B cell (primary cell): ENCODE measurements at regions not wholly inside any gene's neighbourhood (a gene's known extent, or its start where the extent isn't known, plus 50 kb on each side); places are given as distances from the start of the nearest gene placed in this dataset.

Experiments
- ATAC-seq: fragments of 200-7000 bp; cut with Tn5 transposase; one replicate; pipeline ENCODE4 v1.10.0; 2021; ENCODE audit warnings: low read depth, mild to moderate bottlenecking, moderate number of reproducible peaks, moderate library complexity
- CTCF ChIA-PET: fragments of 350-600 bp; sonication (Branson Sonifier 250); formaldehyde crosslinking; loops from one replicate; lab custom pipeline; 2021; ENCODE audit warnings: antibody characterized with exemption, inconsistent platforms; lab: Charles Lee
- POLR2A ChIA-PET: fragments of 350-600 bp; sonication (Branson Sonifier 250); formaldehyde crosslinking; loops from one replicate; lab custom pipeline; 2021; ENCODE audit warnings: antibody characterized with exemption; lab: Charles Lee
- DNase-seq: peaks from one replicate; pipeline ENCODE4 v3.0.0; 2013
- H2AFZ ChIP-seq: 2 replicates; pipeline ENCODE4 v1.6.1; 2012; ENCODE audit warnings: mild to moderate bottlenecking, low read depth, low read length; ENCODE audit not compliant: insufficient read depth, poor library complexity, severe bottlenecking
- H3K27ac ChIP-seq, 2 donors: 1 replicate in 1 of 2; 2 replicates in 1 of 2; pipeline ENCODE4 v1.5.1; 2012 to 2013; ENCODE audit warnings: low read length in 2 of 2, mild to moderate bottlenecking in 2 of 2, moderate library complexity in 1 of 2
- H3K27me3 ChIP-seq, 4 experiments: fragments of 200-600 bp in 1 of 4; sonication (generic) in 1 of 4; replicated peaks in 1 of 4; 1 replicate in 2 of 4; 2 replicates in 2 of 4; pipeline versions ENCODE4 v1.6.1 to v1.7.0; 2013 to 2016; ENCODE audit warnings: low read length in 3 of 4, mild to moderate bottlenecking in 2 of 4, mixed read lengths in 1 of 4, moderate library complexity in 1 of 4; ENCODE audit not compliant: insufficient read depth in 4 of 4, control insufficient read depth in 3 of 4; ENCODE audit errors: control extremely low read depth in 1 of 4
- H3K36me3 ChIP-seq, 2 experiments: replicated peaks in 1 of 2; 1 replicate in 1 of 2; 2 replicates in 1 of 2; pipeline versions ENCODE4 v1.6.1 to v1.7.1; 2013; ENCODE audit warnings: low read length in 1 of 2; ENCODE audit not compliant: insufficient read depth in 2 of 2, control insufficient read depth in 1 of 2; ENCODE audit errors: control extremely low read depth in 1 of 2, extremely low read depth in 1 of 2
- H3K4me1 ChIP-seq, 2 donors: fragments of 200-600 bp in 1 of 2; sonication (generic) in 1 of 2; 1 replicate in 1 of 2; 2 replicates in 1 of 2; pipeline versions ENCODE4 v1.5.1 to v1.6.1; 2013 to 2017; ENCODE audit warnings: low read length in 2 of 2; ENCODE audit not compliant: control insufficient read depth in 2 of 2, insufficient read depth in 2 of 2
- H3K4me2 ChIP-seq: replicated peaks from 2 replicates; pipeline ENCODE3; 2012; ENCODE audit warnings: mild to moderate bottlenecking, low read depth, low read length; ENCODE audit not compliant: poor library complexity, severe bottlenecking
- H3K4me3 ChIP-seq, 5 experiments: fragments of 200-600 bp in 1 of 5; sonication (generic) in 1 of 5; 1 replicate in 3 of 5; 2 replicates in 2 of 5; pipeline versions ENCODE4 v1.5.1 to v1.7.0; 2011 to 2016; ENCODE audit warnings: low read length in 4 of 5, mild to moderate bottlenecking in 4 of 5, low read depth in 2 of 5, control low read depth in 1 of 5, moderate library complexity in 1 of 5; ENCODE audit not compliant: insufficient read depth in 1 of 5; ENCODE audit errors: control extremely low read depth in 1 of 5, extremely low read depth in 1 of 5
- H3K79me2 ChIP-seq: fragments of 200-600 bp; sonication (generic); one replicate; pipeline ENCODE4 v1.6.0; 2016; ENCODE audit warnings: low read length; ENCODE audit not compliant: control insufficient read depth, insufficient read depth
- H3K9ac ChIP-seq: fragments of 200-600 bp; sonication (generic); 2 replicates; pipeline ENCODE4 v1.6.1; 2017; ENCODE audit warnings: mild to moderate bottlenecking, low read length, moderate library complexity
- H3K9me3 ChIP-seq, 3 donors: one replicate each; pipeline versions ENCODE4 v1.6.1 to v1.7.1; 2013; ENCODE audit warnings: low read length in 2 of 3; ENCODE audit not compliant: control insufficient read depth in 2 of 3, insufficient read depth in 1 of 3; ENCODE audit errors: control extremely low read depth in 1 of 3
- H4K20me1 ChIP-seq: 2 replicates; pipeline ENCODE4 v1.6.0; 2012; ENCODE audit warnings: mild to moderate bottlenecking, low read length; ENCODE audit not compliant: insufficient read depth, control insufficient read depth, poor library complexity, severe bottlenecking
- H3K27ac Mint-ChIP-seq: one replicate; pipeline ENCODE4 v1.8.0; 2021; ENCODE audit warnings: mixed read lengths
- H3K27me3 Mint-ChIP-seq: one replicate; pipeline ENCODE4 v1.8.0; 2021; ENCODE audit warnings: mixed read lengths
- H3K4me1 Mint-ChIP-seq: one replicate; pipeline ENCODE4 v1.8.0; 2021; ENCODE audit warnings: mixed read lengths
- H3K4me3 Mint-ChIP-seq: one replicate; pipeline ENCODE4 v1.8.0; 2021; ENCODE audit warnings: mixed read lengths
- H3K9me3 Mint-ChIP-seq: one replicate; pipeline ENCODE4 v1.8.0; 2022; ENCODE audit warnings: mixed read lengths; ENCODE audit not compliant: insufficient read depth
- CTCF ChIP-seq: fragments of 200-600 bp; IDR thresholded peaks from one replicate; pipeline ENCODE4 v1.8.0; 2022; ENCODE audit warnings: antibody characterized with exemption, mild to moderate bottlenecking
- EZH2 ChIP-seq: IDR thresholded peaks from 2 replicates; pipeline ENCODE4 v1.6.1; 2012; ENCODE audit warnings: borderline replicate concordance, low read depth, mild to moderate bottlenecking, moderate library complexity, low read length; ENCODE audit not compliant: insufficient read depth, poor library complexity, severe bottlenecking
- WGBS: methylation state at CpG from one replicate; pipeline ENCODE4 v1.1.5; 2013; ENCODE audit warnings: missing lambda C conversion rate; ENCODE audit not compliant: insufficient coverage; 5-methylcytosine and 5-hydroxymethylcytosine counted together
- intact Hi-C: fragments of 100-400 bp; cut with micrococcal nuclease; formaldehyde crosslinking; loops from one replicate; pipeline ENCODE4 v1.10.0; 2022

- H3K27me3 ChIP-seq: no peaks in the 10 kb centered on the region
- Mint-ChIP-seq H3K4me1 (no peaks in the 10 kb centered on the region), H3K27ac (no peak overlapping the region), H3K27me3 (no peaks in the 10 kb centered on the region), H3K4me3 (no peak overlapping the region), H3K9me3 (no peaks in the 10 kb centered on the region)
- ChIA-PET POLR2A (no interaction called here), CTCF (no interaction called here)
- no peaks in the 10 kb centered on the region for H3K79me2 ChIP-seq
- TF ChIP-seq CTCF: no peak
- TF ChIP-seq EZH2: no peak
- no peaks in the 10 kb centered on the region for H3K36me3 ChIP-seq
- no peak overlapping the region for H2AFZ ChIP-seq
- no peak for DNase-seq
- H3K9ac ChIP-seq: no peak overlapping the region
- H3K4me3 ChIP-seq: no peak overlapping the region
- H4K20me1 ChIP-seq: no peaks in the 10 kb centered on the region
- H3K27ac ChIP-seq: no peak overlapping the region
- intact Hi-C loops: no loop called here
- no peaks in the 10 kb centered on the region for H3K9me3 ChIP-seq
- H3K4me2 ChIP-seq: no peak overlapping the region
- no peaks in the 10 kb centered on the region for H3K4me1 ChIP-seq
- ATAC-seq: no peak
Measured at GRCh38 chr4:116878280-116878679, 207.1 kb downstream of the TRAM1L1 start.

GRCh38 chr4:116877069-116877468, 208.3 kb downstream of the TRAM1L1 start:
- Histone ChIP-seq H2AFZ (no peak overlapping the region), H4K20me1 (no peaks in the 10 kb centered on the region), H3K79me2 (no peaks in the 10 kb centered on the region), H3K27me3 (no peaks in the 10 kb centered on the region), H3K9me3 (no peaks in the 10 kb centered on the region), H3K4me3 (no peak overlapping the region), H3K27ac (no peak overlapping the region), H3K4me1 (no peaks in the 10 kb centered on the region), H3K36me3 (no peaks in the 10 kb centered on the region), H3K9ac (no peak overlapping the region), H3K4me2 (no peak overlapping the region)
- Mint-ChIP-seq H3K27ac (no peak overlapping the region), H3K4me3 (no peak overlapping the region), H3K27me3 (no peaks in the 10 kb centered on the region), H3K9me3 (no peaks in the 10 kb centered on the region), H3K4me1 (no peaks in the 10 kb centered on the region)
- intact Hi-C loops: no loop called here
- ChIA-PET POLR2A (no interaction called here), CTCF (no interaction called here)
- WGBS: no CpG with 5 or more reads among the region's 1 CpG
- DNase-seq (no peak), ATAC-seq (no peak)
- TF ChIP-seq CTCF (no peak), EZH2 (no peak)
